GM19452 (cell line): ENCODE measurements at regions not wholly inside any gene's neighbourhood (a gene's known extent, or its start where the extent isn't known, plus 50 kb on each side); places are given as distances from the start of the nearest gene placed in this dataset.

ENCODE experiments used
- ATAC-seq: cut with Tn5 transposase; IDR thresholded peaks from one replicate; pipeline ENCODE4 v1.9.1; 2021; ENCODE audit not compliant: unreplicated experiment

GRCh38 chr11:122062763-122063162 lies 53.3 kb downstream of the BLID start:
- no peak for ATAC-seq

- ATAC-seq = no peak
Observed at GRCh38 chr11:122059565-122059964, 56.5 kb downstream of the BLID start.

GRCh38 chr11:122050021-122050690 lies 65.9 kb downstream of the BLID start:
- no peak for ATAC-seq

GRCh38 chr11:122048401-122048800 lies 67.6 kb downstream of the BLID start:
- no peak for ATAC-seq

- no peak for ATAC-seq
Observed at GRCh38 chr11:122046846-122047245, 69.2 kb downstream of the BLID start.

- no peak for ATAC-seq
Observed at GRCh38 chr11:122046438-122046837, 69.6 kb downstream of the BLID start.

GRCh38 chr11:122045181-122045586 lies 70.8 kb downstream of the BLID start:
- ATAC-seq = no peak

GRCh38 chr11:122044086-122044485 lies 71.9 kb downstream of the BLID start:
- no peak for ATAC-seq

GRCh38 chr11:122042981-122043380 lies 73.0 kb downstream of the BLID start:
- no peak for ATAC-seq

GRCh38 chr11:122040464-122040863 lies 75.6 kb downstream of the BLID start:
- ATAC-seq = no peak

- no peak for ATAC-seq
Observed at GRCh38 chr11:122038543-122038942, 77.5 kb downstream of the BLID start.

GRCh38 chr11:122037911-122038310 lies 78.1 kb downstream of the BLID start:
- ATAC-seq = no peak

GRCh38 chr11:122036493-122036892 lies 79.5 kb downstream of the BLID start:
- ATAC-seq = no peak

GRCh38 chr11:122036018-122036417 lies 80.0 kb downstream of the BLID start:
- no peak for ATAC-seq

GRCh38 chr11:122033631-122034030 lies 82.4 kb downstream of the BLID start:
- ATAC-seq = no peak

- no peak for ATAC-seq
Observed at GRCh38 chr11:122033193-122033592, 82.8 kb downstream of the BLID start.

- no peak for ATAC-seq
Observed at GRCh38 chr11:122032317-122032716, 83.7 kb downstream of the BLID start.

GRCh38 chr11:122031813-122032212 lies 84.2 kb downstream of the BLID start:
- no peak for ATAC-seq

- ATAC-seq = no peak
Observed at GRCh38 chr11:122030286-122030685, 85.7 kb downstream of the BLID start.

- no peak for ATAC-seq
Observed at GRCh38 chr11:122028545-122028944, 87.5 kb downstream of the BLID start.

- no peak for ATAC-seq
Observed at GRCh38 chr11:122028036-122028435, 88.0 kb downstream of the BLID start.

GRCh38 chr11:122025757-122026156 lies 90.3 kb downstream of the BLID start:
- no peak for ATAC-seq

- ATAC-seq = no peak
Observed at GRCh38 chr11:122024278-122024677, 91.7 kb downstream of the BLID start.
